HG03439 (cell line): ENCODE measurements at regions not wholly inside any gene's neighbourhood (a gene's known extent, or its start where the extent isn't known, plus 50 kb on each side); places are given as distances from the start of the nearest gene placed in this dataset.
A peak's percentile ranks its signal among the peaks of the same experiment; 100 is the strongest.
"Not testable (repeated sequence)": the region's sequence is repeated elsewhere in the genome, so short reads cannot be mapped to it uniquely, and the experiment has no call there.

ENCODE experiments used
- ATAC-seq: cut with Tn5 transposase; IDR thresholded peaks from one replicate; pipeline ENCODE4 v1.9.1; 2021; ENCODE audit warnings: mild to moderate bottlenecking, moderate library complexity; ENCODE audit not compliant: unreplicated experiment

DNA sequence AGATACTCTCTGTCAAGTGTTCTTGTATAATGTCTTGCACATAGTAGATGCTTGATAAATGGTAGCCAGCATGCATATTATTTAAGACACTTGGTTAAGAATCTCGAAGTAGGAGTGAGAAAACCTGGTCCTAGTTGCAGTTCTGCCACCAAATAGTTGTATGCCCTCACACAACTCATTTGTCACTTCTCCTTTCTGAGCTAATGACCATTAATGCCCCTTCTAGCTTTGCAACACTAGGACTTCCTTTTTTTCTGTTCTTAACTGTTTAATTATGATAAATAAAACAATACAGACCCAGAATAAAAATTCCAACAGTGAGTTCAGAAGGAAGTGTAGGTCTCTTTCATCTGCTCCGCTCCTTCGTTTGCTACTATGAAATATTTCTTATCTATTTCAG lies 453.6 kb downstream of the TMEM135 start:
- no peak for ATAC-seq

GRCh38 chr11:87490671-87491070 lies 452.9 kb downstream of the TMEM135 start:
- no peak for ATAC-seq

DNA sequence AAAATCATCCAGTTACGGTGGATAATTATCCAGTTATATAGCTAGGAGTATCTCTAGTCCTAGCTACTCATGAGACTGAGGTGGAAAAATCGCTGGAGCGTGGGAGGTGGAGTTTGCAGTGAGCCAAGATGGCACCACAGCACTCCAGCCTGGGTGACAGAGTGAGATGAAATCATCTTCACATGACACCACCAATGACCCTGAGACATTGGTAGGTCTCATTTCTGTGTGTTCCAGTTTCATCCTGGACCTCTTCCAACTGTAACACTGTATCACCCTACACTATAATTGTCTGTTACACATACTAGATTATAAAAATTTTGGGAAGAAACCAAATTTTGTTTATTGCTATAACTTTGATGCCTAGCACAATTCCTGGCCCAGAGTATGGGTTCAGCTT lies 446.8 kb downstream of the TMEM135 start:
- no peak for ATAC-seq

- ATAC-seq: no peak
Observed at GRCh38 chr11:87477321-87477720, 439.6 kb downstream of the TMEM135 start.

GRCh38 chr11:87473174-87473573 lies 435.4 kb downstream of the TMEM135 start:
- no peak for ATAC-seq

- no peak for ATAC-seq
Observed at GRCh38 chr11:87466223-87466622, 428.5 kb downstream of the TMEM135 start.

- ATAC-seq: no peak
Observed at GRCh38 chr11:87465716-87466115, 428.0 kb downstream of the TMEM135 start.

DNA sequence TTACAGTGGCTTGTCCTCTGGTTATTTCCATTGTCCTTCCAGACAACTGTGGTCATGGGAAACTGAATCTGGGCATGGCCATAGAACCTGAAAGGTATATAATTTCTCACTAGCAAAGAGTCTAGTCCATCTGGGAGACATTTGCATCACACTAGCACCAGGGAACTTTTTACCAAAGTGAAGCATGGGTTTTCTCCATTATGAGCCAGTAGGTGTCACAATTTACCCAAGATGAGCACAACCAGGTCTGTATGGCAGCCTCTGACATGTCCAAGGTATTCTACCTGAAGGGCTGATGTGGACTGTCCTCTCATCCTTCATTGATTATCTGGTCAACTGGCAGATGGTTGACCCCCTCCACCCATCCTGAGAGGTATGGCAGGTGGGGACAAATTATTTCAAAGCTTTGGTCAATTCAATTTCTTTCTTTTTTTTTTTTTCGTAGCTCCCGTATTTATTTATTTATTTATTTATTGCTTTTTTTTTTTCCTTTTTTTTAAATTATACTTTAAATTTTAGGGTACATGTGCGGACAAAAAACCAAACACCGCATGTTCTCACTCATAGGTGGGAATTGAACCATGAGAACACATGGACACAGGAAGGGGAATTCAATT lies 425.9 kb downstream of the TMEM135 start:
- no peak for ATAC-seq

GRCh38 chr11:87462171-87462570 lies 424.4 kb downstream of the TMEM135 start:
- ATAC-seq: no peak

GRCh38 chr11:87460842-87461637 lies 423.3 kb downstream of the TMEM135 start:
- no peak for ATAC-seq

GRCh38 chr11:87460279-87460678 lies 422.5 kb downstream of the TMEM135 start:
- no peak for ATAC-seq

DNA sequence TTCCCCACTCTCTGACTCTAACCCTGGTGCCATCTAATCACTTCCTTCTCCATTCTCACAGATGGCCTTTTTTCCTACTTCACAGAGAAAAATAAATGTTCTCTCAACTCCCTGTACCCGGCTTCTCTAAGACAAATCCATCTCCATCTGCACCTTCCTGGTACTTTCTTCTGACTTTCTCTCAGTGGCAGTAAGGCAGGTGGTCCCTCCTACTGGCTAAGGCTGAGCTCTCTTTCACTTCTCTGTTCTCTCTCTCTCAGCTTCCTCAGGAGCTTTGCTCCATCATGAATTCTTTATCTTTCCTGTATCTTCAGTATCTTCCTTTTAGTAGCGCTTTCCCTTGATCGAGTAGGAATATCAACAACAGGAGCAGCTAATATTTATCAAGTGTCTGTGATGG lies 421.6 kb downstream of the TMEM135 start:
- no peak for ATAC-seq

- ATAC-seq: no peak
Observed at GRCh38 chr11:87456499-87456898, 418.8 kb downstream of the TMEM135 start.

DNA sequence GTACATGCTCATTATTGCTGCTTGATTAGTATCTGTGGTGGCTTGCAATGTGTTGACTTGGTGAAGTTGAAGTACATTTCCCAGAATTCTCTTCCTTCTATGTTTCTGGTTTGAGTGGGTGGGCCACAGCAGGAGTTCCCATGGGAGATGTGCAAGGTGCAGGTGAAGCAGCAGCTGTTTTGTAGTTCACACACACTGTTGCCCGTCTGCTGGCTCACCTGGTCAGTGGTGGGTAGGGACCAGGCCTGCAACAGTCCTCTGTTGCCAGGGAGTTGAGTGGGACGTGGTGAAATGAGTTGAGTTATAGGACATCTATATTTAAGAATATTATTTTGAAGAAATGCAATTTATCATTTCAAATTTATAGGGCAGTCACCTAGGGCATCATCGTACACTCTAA lies 417.4 kb downstream of the TMEM135 start:
- no peak for ATAC-seq

GRCh38 chr11:87454241-87454640 lies 416.5 kb downstream of the TMEM135 start:
- ATAC-seq: peak; percentile 81

GRCh38 chr11:87453531-87454089 lies 415.9 kb downstream of the TMEM135 start:
- peak; percentile 12 for ATAC-seq

GRCh38 chr11:87452025-87452424 lies 414.3 kb downstream of the TMEM135 start:
- ATAC-seq: not testable (repeated sequence)

DNA sequence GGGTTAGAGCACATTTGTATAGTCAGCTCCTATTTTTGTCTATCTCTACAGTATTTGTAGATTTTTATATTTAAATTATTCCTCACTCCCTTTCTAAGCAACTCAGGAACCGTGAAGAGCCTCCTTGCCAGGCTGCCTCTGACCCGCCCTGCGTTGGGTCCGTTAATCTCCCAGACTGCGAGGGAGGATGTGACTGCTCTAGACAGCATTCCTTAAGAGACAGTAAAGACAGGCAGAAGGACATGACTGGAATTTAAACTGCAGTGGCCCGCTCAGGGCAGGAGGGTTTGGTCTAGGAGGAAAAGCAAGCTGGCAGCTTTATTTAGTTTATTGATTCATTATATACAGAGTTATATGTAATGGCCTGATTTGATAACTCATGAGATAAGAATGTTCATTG lies 413.7 kb downstream of the TMEM135 start:
- no peak for ATAC-seq

GRCh38 chr11:87447606-87448005 lies 409.9 kb downstream of the TMEM135 start:
- ATAC-seq: no peak

DNA sequence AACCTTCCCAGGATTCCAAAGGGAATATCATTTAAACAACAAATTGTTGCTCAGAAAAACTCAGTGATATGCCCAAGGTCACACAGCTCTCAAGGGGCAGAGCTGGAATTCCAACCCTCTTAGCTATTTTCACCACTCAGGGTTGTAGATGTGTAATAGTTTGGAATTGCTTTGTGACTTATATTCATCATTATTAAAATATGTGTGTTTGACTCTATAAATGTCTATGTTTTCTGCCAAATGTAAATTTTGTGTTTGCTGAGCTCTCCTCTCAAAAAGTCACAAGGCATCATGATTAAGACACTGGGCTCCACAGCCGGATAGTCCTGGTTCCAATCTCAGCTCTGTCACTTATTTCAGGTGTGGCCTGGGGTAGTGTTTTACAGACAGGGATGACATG lies 407.3 kb downstream of the TMEM135 start:
- no peak for ATAC-seq

DNA sequence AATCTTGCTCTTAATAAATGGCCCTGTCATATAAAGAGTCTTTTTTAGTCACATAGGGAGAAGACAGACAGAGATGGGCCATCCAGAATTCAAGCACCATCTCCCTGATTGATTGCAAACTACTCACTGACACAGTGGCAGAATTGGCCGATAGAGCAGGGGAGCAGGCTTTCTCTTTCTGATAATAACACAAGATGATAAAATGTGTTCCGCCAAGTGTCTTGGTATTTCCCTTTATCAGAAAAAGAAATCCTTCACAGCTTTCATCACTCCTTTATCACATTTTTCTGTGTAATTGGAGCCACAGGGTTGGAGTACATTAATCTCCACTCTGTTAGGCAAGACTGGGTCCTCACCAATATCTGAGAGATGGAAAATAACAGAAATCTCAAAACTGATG lies 406.0 kb downstream of the TMEM135 start:
- ATAC-seq: no peak

DNA sequence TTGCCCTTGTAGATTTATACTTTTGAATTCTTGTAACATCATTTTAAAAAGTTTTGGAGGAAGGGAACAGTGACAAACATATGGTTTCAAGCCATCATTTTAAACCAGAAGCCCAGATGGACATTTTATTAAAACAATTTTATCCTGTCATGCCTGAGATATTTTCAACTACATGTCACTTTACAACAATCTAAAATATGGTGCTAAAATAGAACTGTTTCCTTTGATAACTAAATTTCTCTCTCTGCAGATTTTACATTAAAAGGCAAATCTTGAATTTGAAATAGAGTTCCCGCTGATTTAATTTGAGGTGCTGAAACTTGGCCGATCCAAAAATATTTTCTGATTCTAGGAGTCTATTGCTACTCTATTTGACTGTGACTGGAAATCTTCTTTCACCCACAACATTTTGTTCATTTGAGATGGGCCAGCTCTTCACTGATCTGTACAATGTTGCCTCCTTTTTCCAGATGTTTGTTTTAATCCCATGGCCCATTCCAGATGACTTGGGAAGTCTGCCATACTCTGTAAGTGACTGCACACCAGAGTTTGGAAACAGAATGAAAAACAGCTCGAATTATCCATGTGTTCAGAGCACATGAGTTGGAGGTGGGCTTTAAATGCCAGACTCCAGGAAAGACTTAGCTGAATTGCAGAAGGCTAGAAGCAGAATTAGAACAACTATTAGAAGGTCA lies 402.5 kb downstream of the TMEM135 start:
- no peak for ATAC-seq
